Vagina (tissue), 2 donors: ENCODE measurements at regions not wholly inside any gene's neighbourhood (a gene's known extent, or its start where the extent isn't known, plus 50 kb on each side); places are given as distances from the start of the nearest gene placed in this dataset.

ENCODE experiments used
- POLR2A ChIP-seq, 2 donors: fragments of 450-650 bp; IDR thresholded peaks; one replicate each; pipeline ENCODE4 v1.6.1; 2017; ENCODE audit warnings: antibody characterized with exemption in 2 of 2, mild to moderate bottlenecking in 2 of 2, moderate library complexity in 2 of 2
- POLR2AphosphoS5 ChIP-seq, 2 donors: sonication (generic); formaldehyde crosslinking; IDR thresholded peaks; one replicate each; pipeline ENCODE4 v1.9.0; 2017; ENCODE audit warnings: antibody characterized with exemption in 2 of 2, mild to moderate bottlenecking in 2 of 2, low read depth in 1 of 2; ENCODE audit not compliant: insufficient read depth in 1 of 2
- TF ChIP-seq, protein P1 (sequence below), 3 experiments: fragments of 450-650 bp in 2 of 3; fragments of 200-600 bp in 1 of 3; sonication (generic) in 1 of 3; IDR thresholded peaks; one replicate each; pipeline ENCODE4 v1.5.1; 2017 to 2019; ENCODE audit warnings: antibody characterized with exemption in 3 of 3, mild to moderate bottlenecking in 2 of 3, moderate library complexity in 2 of 3

- TF ChIP-seq POLR2A (IDR thresholded peaks at IDR 0.05) (no peak), POLR2AphosphoS5 (IDR thresholded peaks at IDR 0.05; ENCODE audit: insufficient read depth in 1 of 2, low read depth in 1 of 2) (no peak)
- TF ChIP-seq, protein P1, sequence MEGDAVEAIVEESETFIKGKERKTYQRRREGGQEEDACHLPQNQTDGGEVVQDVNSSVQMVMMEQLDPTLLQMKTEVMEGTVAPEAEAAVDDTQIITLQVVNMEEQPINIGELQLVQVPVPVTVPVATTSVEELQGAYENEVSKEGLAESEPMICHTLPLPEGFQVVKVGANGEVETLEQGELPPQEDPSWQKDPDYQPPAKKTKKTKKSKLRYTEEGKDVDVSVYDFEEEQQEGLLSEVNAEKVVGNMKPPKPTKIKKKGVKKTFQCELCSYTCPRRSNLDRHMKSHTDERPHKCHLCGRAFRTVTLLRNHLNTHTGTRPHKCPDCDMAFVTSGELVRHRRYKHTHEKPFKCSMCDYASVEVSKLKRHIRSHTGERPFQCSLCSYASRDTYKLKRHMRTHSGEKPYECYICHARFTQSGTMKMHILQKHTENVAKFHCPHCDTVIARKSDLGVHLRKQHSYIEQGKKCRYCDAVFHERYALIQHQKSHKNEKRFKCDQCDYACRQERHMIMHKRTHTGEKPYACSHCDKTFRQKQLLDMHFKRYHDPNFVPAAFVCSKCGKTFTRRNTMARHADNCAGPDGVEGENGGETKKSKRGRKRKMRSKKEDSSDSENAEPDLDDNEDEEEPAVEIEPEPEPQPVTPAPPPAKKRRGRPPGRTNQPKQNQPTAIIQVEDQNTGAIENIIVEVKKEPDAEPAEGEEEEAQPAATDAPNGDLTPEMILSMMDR (IDR thresholded peaks at IDR 0.05): no peak
Measured at GRCh38 chr5:6084376-6084775, 294.0 kb downstream of the MED10 start.
